ENCODE measurements at regions not wholly inside any gene's neighbourhood (a gene's known extent, or its start where the extent isn't known, plus 50 kb on each side); places are given as distances from the start of the nearest gene placed in this dataset.

DNA sequence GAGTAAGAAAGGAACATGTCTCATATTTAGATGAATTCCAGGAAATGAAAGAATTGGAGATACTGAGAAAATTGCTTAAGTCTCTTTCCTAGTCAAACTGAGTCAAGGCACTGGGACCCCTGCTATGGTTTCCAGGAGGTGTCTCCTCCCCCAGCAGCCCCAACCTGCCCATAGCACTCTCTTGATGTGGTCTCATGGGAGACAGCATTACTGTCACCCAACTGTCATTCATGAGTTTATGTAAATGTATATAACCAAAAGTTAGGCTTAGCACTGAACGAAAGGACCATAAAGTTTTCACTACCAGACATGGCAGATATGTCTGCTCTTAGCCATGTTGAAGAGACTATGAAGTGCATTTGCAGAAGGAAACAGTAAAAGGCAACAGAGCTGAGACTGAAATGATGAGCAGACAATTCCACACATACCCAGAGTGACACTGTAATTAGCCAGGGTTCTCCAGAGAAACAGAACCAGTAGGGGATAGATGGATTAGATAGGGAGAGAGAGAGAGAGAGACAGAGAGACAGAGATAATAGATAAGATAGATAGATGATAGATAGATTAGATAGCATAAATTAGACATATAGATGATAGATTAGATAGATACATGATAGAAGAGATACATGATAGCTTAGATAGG is 328.1 kb downstream of the BRD1 start:
- no peak for TF ChIP-seq CTCF (IDR thresholded peaks at IDR 0.05)
- ATAC-seq (ENCODE audit: low FRiP score) (no peak), DNase-seq (ENCODE audit: low spot score) (no peak)

GRCh38 chr22:49497266-49497665 is 330.4 kb downstream of the BRD1 start:
- no peak for ATAC-seq (ENCODE audit: low FRiP score)
- no peak for DNase-seq (ENCODE audit: low spot score)
- TF ChIP-seq CTCF (IDR thresholded peaks at IDR 0.05) = no peak

GRCh38 chr22:49494555-49494954 is 333.1 kb downstream of the BRD1 start:
- ATAC-seq (ENCODE audit: low FRiP score) = no peak
- TF ChIP-seq CTCF (IDR thresholded peaks at IDR 0.05) = no peak
- DNase-seq (ENCODE audit: low spot score) = no peak

DNA sequence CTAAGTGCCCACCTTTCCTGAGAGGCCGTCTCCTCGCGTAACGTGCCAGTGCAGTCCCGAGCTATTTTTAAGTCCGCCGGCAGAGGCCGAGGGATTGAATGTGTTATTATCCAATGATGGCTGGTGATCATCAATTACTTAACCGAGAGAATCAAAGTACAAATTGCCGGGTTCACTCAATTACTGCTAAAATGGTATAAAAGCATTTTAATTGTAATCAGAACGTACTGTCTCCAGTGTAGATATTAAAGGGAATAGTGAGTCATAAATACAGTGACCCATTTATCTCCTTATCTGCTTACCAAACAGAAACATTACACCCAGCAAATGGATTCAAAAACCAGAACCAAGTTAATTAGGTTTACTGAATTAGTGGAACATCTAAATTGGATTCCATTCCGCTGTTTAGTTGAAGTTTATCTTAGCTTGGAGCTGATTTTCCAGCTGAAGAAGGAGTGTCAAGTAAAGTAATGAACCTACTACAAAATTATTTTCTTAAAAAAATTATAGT is 334.9 kb downstream of the BRD1 start:
- DNase-seq (ENCODE audit: low spot score) = no peak
- no peak for ATAC-seq (ENCODE audit: low FRiP score)
- TF ChIP-seq CTCF (IDR thresholded peaks at IDR 0.05) = no peak

GRCh38 chr22:49492308-49492707 is 335.4 kb downstream of the BRD1 start:
- no peak for DNase-seq (ENCODE audit: low spot score)
- TF ChIP-seq CTCF (IDR thresholded peaks at IDR 0.05) = no peak
- no peak for ATAC-seq (ENCODE audit: low FRiP score)

DNA sequence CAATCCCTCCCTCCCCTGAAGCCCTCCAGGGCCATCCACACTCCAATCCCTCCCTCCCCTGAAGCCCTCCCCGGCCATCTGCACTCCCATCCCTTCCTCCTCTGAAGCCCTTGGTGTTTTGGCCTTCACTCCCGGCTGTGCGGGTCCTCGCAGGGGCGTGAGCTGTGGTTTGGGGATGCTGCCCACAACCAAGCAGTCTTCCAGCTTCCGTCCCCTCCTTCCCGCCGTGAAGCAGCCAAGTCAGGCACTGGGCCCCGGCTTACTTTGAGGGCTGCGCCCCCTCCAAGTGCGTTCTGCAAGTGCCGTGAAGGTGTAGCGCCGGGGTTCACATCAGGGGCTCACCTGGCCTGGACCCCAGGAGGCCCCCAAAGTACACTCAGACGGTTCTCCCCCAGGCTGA is 335.9 kb downstream of the BRD1 start:
- DNase-seq (ENCODE audit: low spot score) (no peak), ATAC-seq (ENCODE audit: low FRiP score) (no peak)
- no peak for TF ChIP-seq CTCF (IDR thresholded peaks at IDR 0.05)

DNA sequence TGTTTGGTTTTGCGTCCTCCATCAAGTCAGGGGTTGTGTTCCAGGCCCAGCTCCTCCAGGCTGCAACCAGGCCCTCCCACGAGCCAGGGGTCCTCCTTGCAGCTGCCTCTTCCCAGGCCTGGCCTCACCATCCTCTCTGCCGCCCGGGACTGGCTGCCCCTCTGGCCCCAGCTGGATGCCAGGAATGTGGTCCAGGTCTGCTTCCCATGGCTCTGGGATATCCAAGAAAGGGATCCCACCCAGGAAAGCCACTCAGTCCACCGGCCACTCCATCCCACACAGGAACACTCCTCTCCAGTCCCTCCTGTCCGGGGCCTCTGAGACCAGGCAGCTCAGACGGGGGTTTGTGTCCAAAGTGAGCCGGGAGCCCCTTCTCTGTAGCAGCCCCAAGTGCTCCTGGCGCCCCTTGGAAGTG is 336.4 kb downstream of the BRD1 start:
- no peak for TF ChIP-seq CTCF (IDR thresholded peaks at IDR 0.05)
- ATAC-seq (ENCODE audit: low FRiP score) (no peak), DNase-seq (ENCODE audit: low spot score) (no peak)

Measured in omental fat pad (tissue), 3 donors.